IPS-18a (cell line): ENCODE measurements at regions not wholly inside any gene's neighbourhood (a gene's known extent, or its start where the extent isn't known, plus 50 kb on each side); places are given as distances from the start of the nearest gene placed in this dataset.

Experiments used
- H3K27ac ChIP-seq: one replicate; pipeline ENCODE4 v1.5.1; 2013; ENCODE audit warnings: low read length
- H3K27me3 ChIP-seq: one replicate; pipeline ENCODE4 v1.6.1; 2013; ENCODE audit warnings: mild to moderate bottlenecking, low read length; ENCODE audit not compliant: control insufficient read depth, insufficient read depth
- H3K36me3 ChIP-seq: one replicate; pipeline ENCODE4 v1.6.1; 2013; ENCODE audit warnings: low read depth, low read length; ENCODE audit not compliant: control insufficient read depth
- H3K4me1 ChIP-seq: one replicate; pipeline ENCODE4 v1.6.1; 2013; ENCODE audit warnings: low read depth, low read length; ENCODE audit not compliant: control insufficient read depth
- H3K4me3 ChIP-seq: one replicate; pipeline ENCODE4 v1.5.1; 2013; ENCODE audit warnings: low read length
- H3K9ac ChIP-seq: one replicate; pipeline ENCODE4 v1.6.1; 2013; ENCODE audit warnings: mild to moderate bottlenecking, low read length, moderate library complexity
- H3K9me3 ChIP-seq: one replicate; pipeline ENCODE4 v1.6.1; 2013; ENCODE audit warnings: low read depth, low read length; ENCODE audit not compliant: control insufficient read depth

GRCh38 chr15:61653110-61653509 lies 407.1 kb downstream of the VPS13C start:
- Histone ChIP-seq H3K27ac (no peak overlapping the region), H3K36me3 (no peaks in the 10 kb centered on the region), H3K4me3 (no peak overlapping the region), H3K9me3 (no peaks in the 10 kb centered on the region), H3K9ac (no peak overlapping the region), H3K4me1 (peaks cover 9% of the 10 kb centered on the region), H3K27me3 (no peaks in the 10 kb centered on the region)

DNA sequence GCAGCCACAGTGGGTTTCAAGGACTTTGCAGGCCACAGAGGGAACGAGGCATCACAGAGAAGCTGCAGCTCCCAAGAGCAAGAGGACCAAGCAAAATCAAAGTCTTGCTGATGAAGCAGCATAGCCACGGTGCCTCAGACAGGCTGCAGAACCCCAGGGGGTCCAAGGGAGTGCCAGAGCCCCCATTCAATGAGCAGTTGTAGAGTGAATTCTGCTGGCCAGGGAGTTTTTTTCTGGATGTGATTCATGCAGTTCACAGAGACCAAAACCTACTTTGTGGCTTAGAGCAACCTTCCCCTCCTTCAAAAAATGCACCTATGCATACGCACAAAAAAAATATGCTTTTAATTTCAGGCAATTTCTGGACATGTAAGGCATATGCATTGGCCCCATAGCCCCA lies 409.0 kb downstream of the VPS13C start:
- Histone ChIP-seq H3K27me3 (no peaks in the 10 kb centered on the region), H3K9me3 (no peaks in the 10 kb centered on the region), H3K27ac (no peak overlapping the region), H3K9ac (no peak overlapping the region), H3K4me1 (peaks cover 9% of the 10 kb centered on the region), H3K36me3 (no peaks in the 10 kb centered on the region), H3K4me3 (no peak overlapping the region)

DNA sequence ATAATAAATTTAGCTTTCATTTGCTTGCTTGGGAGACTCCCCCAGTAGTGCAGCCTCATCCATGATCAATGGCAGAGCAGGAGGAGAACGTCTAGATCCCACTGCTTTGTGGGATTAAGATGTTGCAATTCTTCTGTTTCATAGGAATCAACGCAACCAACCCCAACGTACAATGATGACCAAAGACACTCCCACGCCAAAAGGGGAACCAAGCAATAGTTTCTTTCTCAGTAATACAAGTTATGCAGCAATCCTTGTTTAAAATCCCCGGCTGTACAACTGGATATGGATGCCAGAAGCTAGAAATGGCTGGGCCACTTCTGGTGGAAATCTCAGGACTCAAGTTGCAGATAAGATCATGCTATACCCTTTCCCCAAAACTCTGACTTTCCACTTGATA lies 411.2 kb downstream of the VPS13C start:
- no peaks in the 10 kb centered on the region for H3K9me3 ChIP-seq
- no peaks in the 10 kb centered on the region for H3K27me3 ChIP-seq
- H3K9ac ChIP-seq = no peak overlapping the region
- H3K36me3 ChIP-seq = no peaks in the 10 kb centered on the region
- no peak overlapping the region for H3K27ac ChIP-seq
- peaks cover 16% of the 10 kb centered on the region for H3K4me1 ChIP-seq
- no peak overlapping the region for H3K4me3 ChIP-seq

- Histone ChIP-seq H3K9ac (no peak overlapping the region), H3K27me3 (peaks cover 13% of the 10 kb centered on the region), H3K9me3 (no peaks in the 10 kb centered on the region), H3K4me1 (peaks cover 22% of the 10 kb centered on the region), H3K36me3 (no peaks in the 10 kb centered on the region), H3K27ac (no peak overlapping the region), H3K4me3 (no peak overlapping the region)
These were observed 415.4 kb upstream of the RORA start for GRCh38 chr15:61644550-61644949.

GRCh38 chr15:61641645-61642044 lies 412.5 kb upstream of the RORA start:
- Histone ChIP-seq H3K27ac (no peak overlapping the region), H3K9me3 (no peaks in the 10 kb centered on the region)

DNA sequence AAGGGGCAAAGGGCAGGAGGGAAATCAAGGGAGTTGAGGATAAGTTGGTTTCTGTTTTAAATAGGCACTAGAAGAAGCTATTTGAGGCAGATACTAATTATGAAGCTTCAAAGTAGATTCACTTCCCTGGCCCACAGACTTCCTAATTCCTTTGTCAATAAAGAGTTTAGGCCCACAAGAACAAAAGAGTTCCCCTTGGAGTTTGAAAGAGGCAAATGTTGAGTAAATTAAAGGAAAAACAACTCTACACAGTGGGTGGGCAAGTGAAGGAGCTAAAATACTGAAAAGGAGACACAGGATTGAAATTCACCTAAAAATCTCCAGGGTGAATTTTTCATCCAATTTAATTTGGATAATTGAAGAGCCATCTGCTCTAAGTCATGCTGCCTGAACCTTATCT lies 411.7 kb upstream of the RORA start:
- peaks cover 13% of the 10 kb centered on the region for H3K27me3 ChIP-seq
- no peak overlapping the region for H3K27ac ChIP-seq
- no peaks in the 10 kb centered on the region for H3K9me3 ChIP-seq
- no peak overlapping the region for H3K4me3 ChIP-seq
- no peaks in the 10 kb centered on the region for H3K36me3 ChIP-seq
- H3K4me1 ChIP-seq = peaks cover 22% of the 10 kb centered on the region
- no peak overlapping the region for H3K9ac ChIP-seq

More at GRCh38 chr15:61641645-61642044, 412.5 kb upstream of the RORA start:
- Histone ChIP-seq H3K27me3 (peaks cover 13% of the 10 kb centered on the region), H3K4me1 (peaks cover 22% of the 10 kb centered on the region), H3K4me3 (no peak overlapping the region), H3K36me3 (no peaks in the 10 kb centered on the region), H3K9ac (no peak overlapping the region)

GRCh38 chr15:61639491-61639890 lies 410.4 kb upstream of the RORA start:
- Histone ChIP-seq H3K27me3 (peaks cover 13% of the 10 kb centered on the region), H3K9ac (no peak overlapping the region), H3K9me3 (no peaks in the 10 kb centered on the region), H3K4me3 (no peak overlapping the region), H3K4me1 (peaks cover 18% of the 10 kb centered on the region), H3K36me3 (no peaks in the 10 kb centered on the region), H3K27ac (no peak overlapping the region)

- H3K9ac ChIP-seq = no peak overlapping the region
These were observed 405.7 kb upstream of the RORA start for GRCh38 chr15:61634837-61635236.

DNA sequence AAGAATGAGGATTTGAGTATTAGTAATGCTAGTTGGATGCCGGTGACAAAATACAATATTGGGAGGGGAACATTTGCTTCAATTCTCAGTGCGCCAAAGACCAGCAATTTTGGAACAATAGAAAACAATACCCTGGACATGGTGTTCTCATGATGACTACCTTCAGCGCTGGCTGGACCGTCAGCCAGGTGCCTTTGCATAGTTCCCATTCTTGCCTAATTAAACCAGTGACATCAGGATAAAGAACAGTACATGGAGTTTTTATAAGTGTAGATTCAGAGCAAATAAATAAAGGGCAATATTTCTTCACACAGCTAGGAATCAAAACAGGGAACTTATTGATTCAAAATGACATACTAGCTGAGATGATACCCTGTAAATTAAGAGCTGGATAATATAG lies 404.8 kb upstream of the RORA start:
- Histone ChIP-seq H3K36me3 (no peaks in the 10 kb centered on the region), H3K9ac (no peak overlapping the region), H3K4me1 (no peaks in the 10 kb centered on the region), H3K9me3 (no peaks in the 10 kb centered on the region), H3K4me3 (no peak overlapping the region), H3K27me3 (no peaks in the 10 kb centered on the region), H3K27ac (no peak overlapping the region)

More at GRCh38 chr15:61634837-61635236, 405.7 kb upstream of the RORA start:
- no peak overlapping the region for H3K4me3 ChIP-seq
- peaks cover 2% of the 10 kb centered on the region for H3K4me1 ChIP-seq
- H3K36me3 ChIP-seq = no peaks in the 10 kb centered on the region
- peaks cover 3% of the 10 kb centered on the region for H3K27me3 ChIP-seq
- no peak overlapping the region for H3K27ac ChIP-seq
- H3K9me3 ChIP-seq = no peaks in the 10 kb centered on the region

GRCh38 chr15:61629269-61629668 lies 400.2 kb upstream of the RORA start:
- H3K9me3 ChIP-seq = no peaks in the 10 kb centered on the region
- H3K36me3 ChIP-seq = no peaks in the 10 kb centered on the region
- H3K4me3 ChIP-seq = no peak overlapping the region
- H3K27me3 ChIP-seq = no peaks in the 10 kb centered on the region
- no peak overlapping the region for H3K27ac ChIP-seq
- H3K4me1 ChIP-seq = no peaks in the 10 kb centered on the region
- H3K9ac ChIP-seq = no peak overlapping the region

DNA sequence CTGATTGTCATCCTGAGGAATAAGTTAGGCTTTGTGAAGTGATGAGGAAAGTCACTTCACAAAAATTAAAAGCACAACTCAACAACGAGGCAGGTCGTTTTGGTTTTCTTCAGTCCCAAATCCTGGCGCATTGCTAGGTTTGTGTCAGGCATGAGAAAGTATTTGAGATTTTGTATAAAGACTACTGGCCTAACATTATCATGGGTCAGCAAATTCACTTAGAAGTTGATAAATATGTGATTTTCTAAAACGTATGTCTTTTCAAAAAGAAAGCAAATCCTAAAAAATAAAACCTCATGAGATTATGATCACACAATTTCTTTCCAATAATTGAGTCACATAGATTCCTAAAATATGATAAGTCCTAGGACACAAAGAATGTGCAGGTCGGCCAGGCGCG lies 395.8 kb upstream of the RORA start:
- no peaks in the 10 kb centered on the region for H3K36me3 ChIP-seq
- H3K27ac ChIP-seq = no peak overlapping the region
- no peaks in the 10 kb centered on the region for H3K9me3 ChIP-seq
- H3K9ac ChIP-seq = no peak overlapping the region
- no peaks in the 10 kb centered on the region for H3K4me1 ChIP-seq
- no peak overlapping the region for H3K4me3 ChIP-seq
- no peaks in the 10 kb centered on the region for H3K27me3 ChIP-seq

- no peak overlapping the region for H3K4me3 ChIP-seq
- no peak overlapping the region for H3K9ac ChIP-seq
- no peaks in the 10 kb centered on the region for H3K27me3 ChIP-seq
- no peaks in the 10 kb centered on the region for H3K4me1 ChIP-seq
- no peaks in the 10 kb centered on the region for H3K9me3 ChIP-seq
- H3K36me3 ChIP-seq = no peaks in the 10 kb centered on the region
- H3K27ac ChIP-seq = no peak overlapping the region
These were observed 394.6 kb upstream of the RORA start for GRCh38 chr15:61623746-61624145.
